Panc1 (cell line): ENCODE measurements at regions not wholly inside any gene's neighbourhood (a gene's known extent, or its start where the extent isn't known, plus 50 kb on each side); places are given as distances from the start of the nearest gene placed in this dataset.

Experiments
- ATAC-seq: fragments of 200-7000 bp; cut with Tn5 transposase; 2 replicates; pipeline ENCODE4 v1.9.1; 2020; ENCODE audit warnings: mild to moderate bottlenecking, moderate library complexity
- BruUV-seq: library from RNA; stranded (reverse); fragments of 400-500 nt; replicated peaks from 2 replicates; lab custom pipeline; 2021; lab: Mats Ljungman, UMichigan
- CTCF ChIA-PET: fragments of 300-600 bp; sonication (Branson Sonifier 250); formaldehyde crosslinking; loops from one replicate; lab custom pipeline; 2022; ENCODE audit warnings: antibody characterized with exemption; lab: Charles Lee
- POLR2A ChIA-PET: fragments of 300-600 bp; sonication (Branson Sonifier 250); formaldehyde crosslinking; loops from one replicate; lab custom pipeline; 2022; ENCODE audit warnings: antibody characterized with exemption; lab: Charles Lee
- DNase-seq: peaks from one replicate; pipeline ENCODE4 v3.0.0-alpha.2; 2010; ENCODE audit warnings: low read depth, low spot score
- H3K27ac ChIP-seq: 2 replicates; pipeline ENCODE4 v1.5.1; 2011; ENCODE audit warnings: mild to moderate bottlenecking, low read length, inconsistent platforms
- H3K27me3 ChIP-seq: fragments of 200-500 bp; sonication (Bioruptor generic); 2 replicates; pipeline ENCODE4 v1.6.0; 2014; ENCODE audit warnings: low read length, inconsistent platforms; ENCODE audit not compliant: control insufficient read depth, insufficient read depth
- H3K36me3 ChIP-seq: fragments of 200-500 bp; sonication (Bioruptor generic); 2 replicates; pipeline ENCODE4 v1.5.1; 2014; ENCODE audit warnings: inconsistent platforms, mild to moderate bottlenecking, low read length, moderate library complexity; ENCODE audit not compliant: control insufficient read depth, insufficient read depth
- H3K4me1 ChIP-seq: 2 replicates; pipeline ENCODE4 v1.5.1; 2011; ENCODE audit warnings: inconsistent platforms, mild to moderate bottlenecking, low read length, moderate library complexity; ENCODE audit not compliant: control insufficient read depth, insufficient read depth
- H3K4me3 ChIP-seq, 2 experiments: 2 replicates each; pipeline ENCODE4 v1.5.1; 2011 to 2012; ENCODE audit warnings: low read depth in 2 of 2, low read length in 2 of 2, mild to moderate bottlenecking in 2 of 2, inconsistent platforms in 1 of 2, moderate library complexity in 1 of 2
- H3K9me3 ChIP-seq: fragments of 200-500 bp; sonication (Bioruptor generic); 2 replicates; pipeline ENCODE4 v1.5.1; 2014; ENCODE audit warnings: low read depth, mild to moderate bottlenecking, inconsistent platforms, low read length, moderate library complexity; ENCODE audit not compliant: control insufficient read depth, insufficient read depth
- CTCF ChIP-seq: fragments of 450-650 bp; IDR thresholded peaks from 2 replicates; pipeline ENCODE4 v1.5.1; 2017; ENCODE audit warnings: mild to moderate bottlenecking
- POLR2AphosphoS5 ChIP-seq: IDR thresholded peaks from 2 replicates; pipeline ENCODE4 v1.6.1; 2012; ENCODE audit warnings: mild to moderate bottlenecking, low read depth, low read length, moderate library complexity
- REST ChIP-seq, 2 experiments: IDR thresholded peaks; 2 replicates each; pipeline ENCODE4 v1.6.1; 2011 to 2012; ENCODE audit warnings: low read depth in 2 of 2, control low read depth in 1 of 2, low read length in 1 of 2, mild to moderate bottlenecking in 1 of 2, moderate library complexity in 1 of 2; ENCODE audit not compliant: insufficient read depth in 1 of 2
- SIN3A ChIP-seq: IDR thresholded peaks from 2 replicates; pipeline ENCODE4 v1.6.1; 2012; ENCODE audit warnings: low read depth, mild to moderate bottlenecking, low read length, moderate library complexity, borderline replicate concordance; ENCODE audit not compliant: insufficient read depth
- TCF7L2 ChIP-seq: IDR thresholded peaks from 2 replicates; pipeline ENCODE4 v1.6.1; 2011; ENCODE audit warnings: mild to moderate bottlenecking, low read depth, low read length, inconsistent platforms
- in situ Hi-C: cut with HindIII; loops from 2 replicates; pipeline ENCODE4 v1.10.0; 2016; ENCODE audit warnings: low sequenced_read_pairs, low pct_unique_long_range_greater_than_20kb
- intact Hi-C: fragments of 100-400 bp; cut with micrococcal nuclease; formaldehyde crosslinking; loops from one replicate; pipeline ENCODE4 v1.10.0; 2022; ENCODE audit not compliant: unreplicated experiment

- intact Hi-C loops = no loop called here
These were observed 404.6 kb upstream of the NRP1 start for GRCh38 chr10:33739031-33739430.

GRCh38 chr10:33735464-33735923 is 401.0 kb upstream of the NRP1 start:
- ATAC-seq = no peak
- H3K4me1 ChIP-seq = no peaks in the 10 kb centered on the region
- intact Hi-C loops (no loop called here), in situ Hi-C loops (no loop called here)
- TF ChIP-seq TCF7L2 = no peak
- TF ChIP-seq CTCF = no peak
- TF ChIP-seq REST (IDR thresholded peaks at IDR 0.05; ENCODE audit: insufficient read depth in 1 of 2, low read depth in 2 of 2, low read length in 1 of 2) = no peak
- TF ChIP-seq SIN3A = no peak
- no peak for TF ChIP-seq POLR2AphosphoS5
- no peaks in the 10 kb centered on the region for H3K27me3 ChIP-seq
- H3K4me3 ChIP-seq = no peak overlapping the region
- no peak overlapping the region for H3K27ac ChIP-seq
- CTCF ChIA-PET = no interaction called here
- POLR2A ChIA-PET = no interaction called here
- DNase-seq = no peak
- H3K9me3 ChIP-seq = no peaks in the 10 kb centered on the region
- H3K36me3 ChIP-seq = no peaks in the 10 kb centered on the region
- no TSS peak for BruUV-seq

More at GRCh38 chr10:33739031-33739430, 404.6 kb upstream of the NRP1 start:
- no peak for ATAC-seq
- TF ChIP-seq CTCF (no peak), REST (IDR thresholded peaks at IDR 0.05; ENCODE audit: insufficient read depth in 1 of 2, low read depth in 2 of 2, low read length in 1 of 2) (no peak), SIN3A (no peak), TCF7L2 (no peak), POLR2AphosphoS5 (no peak)
- no peak for DNase-seq
- in situ Hi-C loops = no loop called here
- BruUV-seq = no TSS peak
- no peaks in the 10 kb centered on the region for H3K9me3 ChIP-seq
- H3K27ac ChIP-seq = no peak overlapping the region
- no peaks in the 10 kb centered on the region for H3K4me1 ChIP-seq
- no peak overlapping the region for H3K4me3 ChIP-seq
- POLR2A ChIA-PET = no interaction called here
- CTCF ChIA-PET = no interaction called here
- H3K36me3 ChIP-seq = no peaks in the 10 kb centered on the region
- no peaks in the 10 kb centered on the region for H3K27me3 ChIP-seq
